ENCODE measurements at regions not wholly inside any gene's neighbourhood (a gene's known extent, or its start where the extent isn't known, plus 50 kb on each side); places are given as distances from the start of the nearest gene placed in this dataset.
"Not testable (repeated sequence)": the region's sequence is repeated elsewhere in the genome, so short reads cannot be mapped to it uniquely, and the experiment has no call there.

DNA sequence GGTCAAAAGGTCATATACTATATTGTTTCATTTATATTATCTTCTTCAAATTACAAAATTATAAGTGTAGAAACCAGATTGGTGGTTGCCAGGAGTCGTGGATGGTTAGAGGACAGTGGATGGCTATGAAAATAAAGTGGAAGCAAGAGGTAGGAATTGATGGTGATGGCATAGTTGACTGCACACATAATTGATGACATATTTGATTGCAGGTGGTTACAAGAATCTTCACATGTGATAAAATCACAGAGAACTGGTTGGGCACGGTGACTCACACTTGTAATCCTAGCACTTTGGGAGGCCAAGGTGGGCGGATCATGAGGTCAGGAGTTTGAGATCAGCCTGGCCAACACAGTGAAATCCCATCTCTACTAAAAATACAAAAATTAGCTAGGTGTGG is 723.6 kb downstream of the RFPL4B start:
- TF ChIP-seq CTCF (IDR thresholded peaks at IDR 0.05; ENCODE audit: low read length); EZH2 (IDR thresholded peaks at IDR 0.05; ENCODE audit: borderline replicate concordance, low read length): not testable (repeated sequence)
